ENCODE measurements at regions not wholly inside any gene's neighbourhood (a gene's known extent, or its start where the extent isn't known, plus 50 kb on each side); places are given as distances from the start of the nearest gene placed in this dataset.
A peak's percentile ranks its signal among the peaks of the same experiment; 100 is the strongest.

DNA sequence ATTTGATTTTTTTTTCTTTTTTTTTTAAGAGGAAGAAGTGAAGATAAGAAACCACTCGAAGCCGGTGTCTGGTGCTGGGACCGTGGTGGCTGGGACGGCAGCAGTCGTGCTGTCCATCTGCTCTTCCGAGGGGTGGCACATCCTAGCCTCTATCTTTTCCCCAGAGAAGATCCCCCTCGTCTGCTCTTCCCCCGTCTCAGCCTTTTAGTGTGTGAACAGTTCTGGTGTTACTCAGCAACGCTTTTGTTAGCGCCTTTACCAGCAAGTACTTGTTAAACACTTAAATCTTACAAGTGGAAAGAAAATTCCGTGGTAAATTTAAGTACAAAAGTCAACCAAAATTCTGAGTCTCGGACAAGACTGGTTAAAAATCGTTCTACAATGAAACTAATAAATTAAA is 90.1 kb downstream of the RSPH3 start:
- Mint-ChIP-seq H3K36me3 (ENCODE audit: insufficient read depth, unreplicated experiment) (peaks cover 37% of the 10 kb centered on the region), H3K9me3 (ENCODE audit: low read depth, unreplicated experiment) (peaks cover 11% of the 10 kb centered on the region), H3K4me3 (ENCODE audit: low read depth, unreplicated experiment) (peak overlapping the region; percentile 49), H3K27ac (ENCODE audit: unreplicated experiment) (peak overlapping the region; percentile 95), H3K4me1 (ENCODE audit: low read depth, unreplicated experiment) (peaks cover 69% of the 10 kb centered on the region), H3K27me3 (ENCODE audit: unreplicated experiment) (no peaks in the 10 kb centered on the region)
- TF ChIP-seq, protein P1, sequence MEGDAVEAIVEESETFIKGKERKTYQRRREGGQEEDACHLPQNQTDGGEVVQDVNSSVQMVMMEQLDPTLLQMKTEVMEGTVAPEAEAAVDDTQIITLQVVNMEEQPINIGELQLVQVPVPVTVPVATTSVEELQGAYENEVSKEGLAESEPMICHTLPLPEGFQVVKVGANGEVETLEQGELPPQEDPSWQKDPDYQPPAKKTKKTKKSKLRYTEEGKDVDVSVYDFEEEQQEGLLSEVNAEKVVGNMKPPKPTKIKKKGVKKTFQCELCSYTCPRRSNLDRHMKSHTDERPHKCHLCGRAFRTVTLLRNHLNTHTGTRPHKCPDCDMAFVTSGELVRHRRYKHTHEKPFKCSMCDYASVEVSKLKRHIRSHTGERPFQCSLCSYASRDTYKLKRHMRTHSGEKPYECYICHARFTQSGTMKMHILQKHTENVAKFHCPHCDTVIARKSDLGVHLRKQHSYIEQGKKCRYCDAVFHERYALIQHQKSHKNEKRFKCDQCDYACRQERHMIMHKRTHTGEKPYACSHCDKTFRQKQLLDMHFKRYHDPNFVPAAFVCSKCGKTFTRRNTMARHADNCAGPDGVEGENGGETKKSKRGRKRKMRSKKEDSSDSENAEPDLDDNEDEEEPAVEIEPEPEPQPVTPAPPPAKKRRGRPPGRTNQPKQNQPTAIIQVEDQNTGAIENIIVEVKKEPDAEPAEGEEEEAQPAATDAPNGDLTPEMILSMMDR (IDR thresholded peaks at IDR 0.05; ENCODE audit: unreplicated experiment) = no peak
- BruUV-seq (replicated peaks) = TSS peak; percentile 70
- CTCF ChIA-PET = no interaction called here
- intact Hi-C loops (cut with micrococcal nuclease; ENCODE audit: unreplicated experiment) = loop anchor here (2.0 kb wide), 2 partner anchors 63 to 95 kb away; no protein-coding TSS in a partner anchor
- no peak for DNase-seq

DNA sequence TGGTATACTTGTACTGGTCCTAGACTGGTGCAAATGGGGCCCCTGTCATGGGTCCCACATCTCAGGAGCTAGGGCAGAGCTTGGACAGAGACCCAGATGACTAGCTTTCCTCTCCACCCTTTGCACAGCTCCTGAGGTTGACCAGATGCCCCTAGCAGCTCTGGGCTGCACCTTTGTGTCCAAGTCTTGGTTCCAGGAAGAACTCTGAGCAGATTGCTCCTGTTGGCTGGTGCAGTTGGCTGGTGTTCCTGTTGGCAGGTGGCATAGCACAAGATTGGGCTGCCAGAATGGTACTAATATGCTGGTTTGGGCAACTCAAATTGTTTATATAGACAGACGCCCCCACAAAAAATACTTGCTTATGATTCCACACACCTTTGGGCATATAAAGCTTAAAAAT is 89.4 kb upstream of the EZR start:
- H3K36me3 Mint-ChIP-seq (ENCODE audit: insufficient read depth, unreplicated experiment) = peaks cover 38% of the 10 kb centered on the region
- DNase-seq = peak; percentile 16
- H3K4me3 Mint-ChIP-seq (ENCODE audit: low read depth, unreplicated experiment) = peak overlapping the region; percentile 13
- TF ChIP-seq, protein P1 (IDR thresholded peaks at IDR 0.05; ENCODE audit: unreplicated experiment) = no peak
- CTCF ChIA-PET = interaction anchor here (1.5 to 2.2 kb wide), 2 partner anchors 39 to 55 kb away, joined by 4 to 7 read pairs; no protein-coding TSS in a partner anchor
- H3K27ac Mint-ChIP-seq (ENCODE audit: unreplicated experiment) = peak overlapping the region; percentile 71
- intact Hi-C loops (cut with micrococcal nuclease; ENCODE audit: unreplicated experiment) = loop anchor here (2.0 kb wide), 1 partner anchor 64 kb away; no protein-coding TSS in a partner anchor
- H3K9me3 Mint-ChIP-seq (ENCODE audit: low read depth, unreplicated experiment) = peaks cover 10% of the 10 kb centered on the region
- BruUV-seq (replicated peaks) = no TSS peak
- no peaks in the 10 kb centered on the region for H3K27me3 Mint-ChIP-seq (ENCODE audit: unreplicated experiment)
- peaks cover 56% of the 10 kb centered on the region for H3K4me1 Mint-ChIP-seq (ENCODE audit: low read depth, unreplicated experiment)

DNA sequence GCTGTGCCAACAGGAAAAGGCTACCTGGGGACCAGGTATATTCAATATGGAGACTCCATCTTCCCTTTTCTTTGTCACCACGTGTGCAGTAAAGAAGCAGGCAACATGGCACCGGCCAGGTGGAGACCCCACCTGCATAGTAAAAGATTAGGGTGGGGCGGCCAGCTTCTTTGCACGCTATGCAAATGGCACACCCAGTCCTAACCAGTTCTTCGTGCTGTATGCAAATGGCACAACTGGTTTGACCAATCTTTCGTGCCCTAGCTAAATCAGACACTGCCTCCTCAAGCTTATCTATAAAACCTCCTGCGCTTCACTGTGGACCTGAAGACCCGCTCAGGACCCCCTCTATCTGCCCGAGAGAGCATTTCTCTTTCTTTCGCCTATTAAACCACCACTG is 88.8 kb upstream of the EZR start:
- Mint-ChIP-seq H3K27me3 (ENCODE audit: unreplicated experiment) (no peaks in the 10 kb centered on the region), H3K4me3 (ENCODE audit: low read depth, unreplicated experiment) (peak overlapping the region; percentile 13), H3K36me3 (ENCODE audit: insufficient read depth, unreplicated experiment) (peaks cover 33% of the 10 kb centered on the region), H3K27ac (ENCODE audit: unreplicated experiment) (peak overlapping the region; percentile 71), H3K9me3 (ENCODE audit: low read depth, unreplicated experiment) (peaks cover 10% of the 10 kb centered on the region), H3K4me1 (ENCODE audit: low read depth, unreplicated experiment) (peaks cover 53% of the 10 kb centered on the region)
- peak; percentile 84 for DNase-seq
- CTCF ChIA-PET = interaction anchor here (0.7 to 2.2 kb wide), 4 partner anchors 38 to 109 kb away, joined by 3 to 7 read pairs (median 4); no protein-coding TSS in a partner anchor
- TF ChIP-seq, protein P1 (IDR thresholded peaks at IDR 0.05; ENCODE audit: unreplicated experiment) = no peak
- intact Hi-C loops (cut with micrococcal nuclease; ENCODE audit: unreplicated experiment) = loop anchor here (1.0 to 2.0 kb wide), 2 partner anchors 38 to 65 kb away; no protein-coding TSS in a partner anchor
- no TSS peak for BruUV-seq (replicated peaks)

DNA sequence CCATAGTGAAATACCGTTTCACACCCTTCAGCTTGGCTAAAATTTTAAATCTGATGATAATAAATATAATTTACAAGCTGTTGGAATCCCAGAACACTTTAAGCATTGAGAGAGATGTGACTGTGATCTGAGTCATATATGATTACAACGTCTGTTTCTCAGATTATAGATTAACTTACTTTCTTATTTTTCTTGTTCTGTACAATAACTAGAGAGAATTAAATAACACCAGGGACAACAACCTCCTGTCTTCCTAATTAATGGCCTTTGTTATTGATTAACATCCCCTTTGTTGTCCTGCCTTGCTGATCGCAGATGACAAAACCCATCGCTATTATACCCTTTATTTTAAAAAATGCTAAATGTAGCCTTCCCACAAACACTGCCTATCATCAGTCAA is 87.8 kb upstream of the EZR start:
- H3K9me3 Mint-ChIP-seq (ENCODE audit: low read depth, unreplicated experiment) = peaks cover 10% of the 10 kb centered on the region
- peaks cover 32% of the 10 kb centered on the region for H3K36me3 Mint-ChIP-seq (ENCODE audit: insufficient read depth, unreplicated experiment)
- CTCF ChIA-PET = interaction anchor here (1.0 kb wide), 1 partner anchor 64 kb away, joined by 5 read pairs; no protein-coding TSS in a partner anchor
- no peak for DNase-seq
- TF ChIP-seq, protein P1 (IDR thresholded peaks at IDR 0.05; ENCODE audit: unreplicated experiment) = no peak
- peaks cover 43% of the 10 kb centered on the region for H3K4me1 Mint-ChIP-seq (ENCODE audit: low read depth, unreplicated experiment)
- H3K27me3 Mint-ChIP-seq (ENCODE audit: unreplicated experiment) = no peaks in the 10 kb centered on the region
- intact Hi-C loops (cut with micrococcal nuclease; ENCODE audit: unreplicated experiment) = loop anchor here (1.0 kb wide), 1 partner anchor 37 kb away; no protein-coding TSS in a partner anchor
- H3K4me3 Mint-ChIP-seq (ENCODE audit: low read depth, unreplicated experiment) = peak overlapping the region; percentile 9
- peak overlapping the region; percentile 71 for H3K27ac Mint-ChIP-seq (ENCODE audit: unreplicated experiment)
- no TSS peak for BruUV-seq (replicated peaks)
